KMS-11 (cell line): ENCODE measurements at regions not wholly inside any gene's neighbourhood (a gene's known extent, or its start where the extent isn't known, plus 50 kb on each side); places are given as distances from the start of the nearest gene placed in this dataset.
A peak's percentile ranks its signal among the peaks of the same experiment; 100 is the strongest.

Experiments used
- H2AFZ ChIP-seq: fragments of 200-600 bp; sonication (generic); 2 replicates; pipeline ENCODE4 v1.6.1; 2016; ENCODE audit warnings: antibody characterized with exemption, mixed run types, low read depth
- H3K27ac ChIP-seq: fragments of 200-600 bp; sonication (generic); 2 replicates; pipeline ENCODE4 v1.6.1; 2016; ENCODE audit warnings: mild to moderate bottlenecking, mixed run types
- H3K27me3 ChIP-seq: fragments of 200-600 bp; sonication (generic); 2 replicates; pipeline ENCODE4 v1.6.1; 2017; ENCODE audit warnings: mild to moderate bottlenecking, low read depth, mixed run types, moderate library complexity; ENCODE audit not compliant: insufficient read depth
- H3K36me3 ChIP-seq: fragments of 200-600 bp; sonication (generic); 2 replicates; pipeline ENCODE4 v1.6.1; 2017; ENCODE audit warnings: mild to moderate bottlenecking, mixed run types; ENCODE audit not compliant: insufficient read depth
- H3K4me1 ChIP-seq: fragments of 200-600 bp; sonication (generic); 2 replicates; pipeline ENCODE4 v1.6.1; 2016; ENCODE audit warnings: mild to moderate bottlenecking, low read depth, mixed run types; ENCODE audit not compliant: poor library complexity, severe bottlenecking
- H3K4me2 ChIP-seq: fragments of 200-600 bp; sonication (generic); 2 replicates; pipeline ENCODE4 v1.7.0; 2016; ENCODE audit warnings: mild to moderate bottlenecking, mixed run types
- H3K4me3 ChIP-seq: fragments of 200-600 bp; sonication (generic); IDR thresholded peaks from 2 replicates; pipeline ENCODE4 v1.6.1; 2017; ENCODE audit warnings: low read depth, low read length, mixed read lengths; ENCODE audit not compliant: insufficient read depth
- H3K79me2 ChIP-seq: fragments of 200-600 bp; sonication (generic); 2 replicates; pipeline ENCODE4 v1.6.1; 2016; ENCODE audit warnings: low read depth, mixed run types; ENCODE audit not compliant: insufficient read depth
- H3K9ac ChIP-seq: fragments of 200-600 bp; sonication (generic); 2 replicates; pipeline ENCODE4 v1.6.1; 2016; ENCODE audit warnings: mild to moderate bottlenecking, mixed run types
- H4K20me1 ChIP-seq: fragments of 200-600 bp; sonication (generic); 2 replicates; pipeline ENCODE4 v1.6.1; 2016; ENCODE audit warnings: mild to moderate bottlenecking, mixed run types; ENCODE audit not compliant: insufficient read depth
- TF ChIP-seq, protein P1 (sequence below): fragments of 200-600 bp; sonication (generic); conservative IDR thresholded peaks from 2 replicates; pipeline ENCODE4 v1.6.1; 2017; ENCODE audit warnings: low read depth, mild to moderate bottlenecking, antibody characterized with exemption, low read length, moderate library complexity, mixed read lengths

DNA sequence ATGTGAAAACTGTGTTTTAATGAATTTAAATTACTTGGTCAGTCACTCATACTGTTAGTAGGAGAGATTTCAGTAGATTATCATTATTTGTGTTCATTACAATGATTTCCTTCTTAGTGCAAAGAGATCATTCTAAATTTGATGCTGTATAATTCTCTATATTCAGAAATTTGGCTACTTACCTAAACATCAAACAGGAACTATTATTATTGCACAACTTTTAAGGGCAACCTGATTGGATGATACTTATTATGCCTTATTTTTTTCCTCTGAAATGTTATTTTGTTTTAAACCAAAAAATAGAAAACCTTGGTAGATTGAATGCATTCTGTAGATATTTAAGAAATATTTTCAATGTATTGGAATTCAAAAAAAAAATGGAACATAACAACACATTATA, 436.4 kb upstream of the PCDH15 start:
- Histone ChIP-seq H2AFZ (no peak overlapping the region), H3K79me2 (no peaks in the 10 kb centered on the region), H4K20me1 (no peaks in the 10 kb centered on the region), H3K4me2 (no peak overlapping the region), H3K27ac (no peak overlapping the region), H3K36me3 (no peaks in the 10 kb centered on the region; the same call in 1 of the 2 replicates), H3K4me1 (peaks cover 14% of the 10 kb centered on the region), H3K27me3 (no peaks in the 10 kb centered on the region), H3K9ac (no peak overlapping the region), H3K4me3 (no peak overlapping the region)
- TF ChIP-seq, protein P1, sequence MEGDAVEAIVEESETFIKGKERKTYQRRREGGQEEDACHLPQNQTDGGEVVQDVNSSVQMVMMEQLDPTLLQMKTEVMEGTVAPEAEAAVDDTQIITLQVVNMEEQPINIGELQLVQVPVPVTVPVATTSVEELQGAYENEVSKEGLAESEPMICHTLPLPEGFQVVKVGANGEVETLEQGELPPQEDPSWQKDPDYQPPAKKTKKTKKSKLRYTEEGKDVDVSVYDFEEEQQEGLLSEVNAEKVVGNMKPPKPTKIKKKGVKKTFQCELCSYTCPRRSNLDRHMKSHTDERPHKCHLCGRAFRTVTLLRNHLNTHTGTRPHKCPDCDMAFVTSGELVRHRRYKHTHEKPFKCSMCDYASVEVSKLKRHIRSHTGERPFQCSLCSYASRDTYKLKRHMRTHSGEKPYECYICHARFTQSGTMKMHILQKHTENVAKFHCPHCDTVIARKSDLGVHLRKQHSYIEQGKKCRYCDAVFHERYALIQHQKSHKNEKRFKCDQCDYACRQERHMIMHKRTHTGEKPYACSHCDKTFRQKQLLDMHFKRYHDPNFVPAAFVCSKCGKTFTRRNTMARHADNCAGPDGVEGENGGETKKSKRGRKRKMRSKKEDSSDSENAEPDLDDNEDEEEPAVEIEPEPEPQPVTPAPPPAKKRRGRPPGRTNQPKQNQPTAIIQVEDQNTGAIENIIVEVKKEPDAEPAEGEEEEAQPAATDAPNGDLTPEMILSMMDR, result no peak

DNA sequence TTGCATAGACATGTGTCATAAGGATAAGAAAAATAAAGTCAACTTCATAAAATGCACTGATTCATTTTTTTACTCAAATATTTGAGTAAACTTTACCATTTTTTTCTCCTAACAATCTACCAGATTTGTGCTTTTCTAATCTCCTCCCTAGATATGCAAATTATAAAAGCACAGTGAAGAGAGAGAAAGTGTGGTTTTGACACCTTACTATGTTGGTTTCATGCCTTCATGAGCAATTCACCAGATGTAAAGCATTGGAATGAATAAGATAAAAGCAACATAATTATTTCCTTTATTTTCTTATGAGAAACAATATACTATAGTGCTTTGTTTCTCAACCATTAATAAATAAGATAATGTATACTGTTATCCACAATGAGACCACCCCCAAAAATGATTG, 432.5 kb upstream of the PCDH15 start:
- no peaks in the 10 kb centered on the region for H4K20me1 ChIP-seq
- H3K9ac ChIP-seq, result peak overlapping the region; percentile 59; the same call in 1 of the 2 replicates
- peaks cover 16% of the 10 kb centered on the region for H3K4me1 ChIP-seq
- H3K79me2 ChIP-seq, result no peaks in the 10 kb centered on the region
- H2AFZ ChIP-seq, result peak overlapping the region; percentile 78
- no peaks in the 10 kb centered on the region; the same call in 1 of the 2 replicates for H3K36me3 ChIP-seq
- peak overlapping the region; percentile 27; the same call in 1 of the 2 replicates for H3K27ac ChIP-seq
- no peaks in the 10 kb centered on the region for H3K27me3 ChIP-seq
- H3K4me3 ChIP-seq, result no peak overlapping the region
- H3K4me2 ChIP-seq, result peak overlapping the region; percentile 84
- TF ChIP-seq, protein P1, result no peak

DNA sequence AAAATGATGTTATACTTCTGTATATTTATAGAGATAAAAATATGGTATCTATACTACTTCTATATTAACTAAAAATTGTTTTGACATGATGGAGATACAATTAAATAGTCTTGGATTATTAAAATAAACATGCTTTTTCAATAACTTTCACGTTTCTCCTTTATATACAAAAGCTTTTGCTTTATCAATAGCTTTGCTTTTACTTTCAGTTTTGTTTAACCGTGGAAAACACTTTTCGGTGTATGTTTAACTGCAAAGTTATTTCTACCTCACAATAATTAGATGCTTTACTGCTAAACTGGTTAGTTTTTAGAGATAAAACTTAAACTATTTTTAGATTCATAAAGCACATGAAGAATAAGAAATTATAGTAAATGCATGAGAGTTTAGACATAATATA, 432.1 kb upstream of the PCDH15 start:
- H3K4me2 ChIP-seq, result peak overlapping the region; percentile 84
- TF ChIP-seq, protein P1, result no peak
- H3K9ac ChIP-seq, result peak overlapping the region; percentile 59; the same call in 1 of the 2 replicates
- no peaks in the 10 kb centered on the region for H4K20me1 ChIP-seq
- peak overlapping the region; percentile 27; the same call in 1 of the 2 replicates for H3K27ac ChIP-seq
- H3K36me3 ChIP-seq, result no peaks in the 10 kb centered on the region; the same call in 1 of the 2 replicates
- H3K4me1 ChIP-seq, result peaks cover 16% of the 10 kb centered on the region
- H2AFZ ChIP-seq, result peak overlapping the region; percentile 78
- no peak overlapping the region for H3K4me3 ChIP-seq
- H3K79me2 ChIP-seq, result no peaks in the 10 kb centered on the region
- H3K27me3 ChIP-seq, result no peaks in the 10 kb centered on the region

DNA sequence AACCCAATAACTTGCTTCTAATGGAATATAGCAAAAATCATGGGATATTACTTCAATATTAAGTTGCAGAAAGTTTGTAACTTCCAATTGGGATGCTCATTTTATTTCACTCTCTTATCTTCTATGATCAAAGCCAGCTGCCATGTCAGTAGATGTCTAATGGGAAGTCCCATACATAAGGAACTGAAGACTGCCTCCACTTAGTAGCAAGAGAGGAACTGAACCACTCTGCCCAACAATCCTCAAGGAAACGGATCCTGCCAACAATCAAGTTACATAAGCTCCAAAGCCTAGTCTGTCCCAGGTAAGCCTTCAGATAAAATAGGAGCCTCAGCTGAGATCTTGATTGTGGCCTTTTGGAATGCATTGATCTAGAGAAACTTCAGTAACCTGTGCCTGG, 431.5 kb upstream of the PCDH15 start:
- H3K4me3 ChIP-seq, result no peak overlapping the region
- H3K79me2 ChIP-seq, result no peaks in the 10 kb centered on the region
- H3K36me3 ChIP-seq, result no peaks in the 10 kb centered on the region; the same call in 1 of the 2 replicates
- H2AFZ ChIP-seq, result peak overlapping the region; percentile 78
- peaks cover 16% of the 10 kb centered on the region for H3K4me1 ChIP-seq
- H3K27me3 ChIP-seq, result no peaks in the 10 kb centered on the region
- H3K27ac ChIP-seq, result peak overlapping the region; percentile 27; the same call in 1 of the 2 replicates
- TF ChIP-seq, protein P1, result no peak
- H3K4me2 ChIP-seq, result peak overlapping the region; percentile 84
- no peaks in the 10 kb centered on the region for H4K20me1 ChIP-seq
- peak overlapping the region; percentile 59; the same call in 1 of the 2 replicates for H3K9ac ChIP-seq
